GM21529 (cell line): ENCODE measurements at regions not wholly inside any gene's neighbourhood (a gene's known extent, or its start where the extent isn't known, plus 50 kb on each side); places are given as distances from the start of the nearest gene placed in this dataset.

Experiments
- ATAC-seq: cut with Tn5 transposase; IDR thresholded peaks from one replicate; pipeline ENCODE4 v1.9.1; 2021; ENCODE audit not compliant: unreplicated experiment

- ATAC-seq, result no peak
Measured at GRCh38 chr15:91549581-91549980, 303.9 kb upstream of the SLCO3A1 start.

- no peak for ATAC-seq
Measured at GRCh38 chr15:91552555-91552954, 301.0 kb upstream of the SLCO3A1 start.

GRCh38 chr15:91553196-91553854 lies 300.2 kb upstream of the SLCO3A1 start:
- ATAC-seq, result no peak

- ATAC-seq, result no peak
Measured at GRCh38 chr15:91555312-91555711, 298.2 kb upstream of the SLCO3A1 start.

GRCh38 chr15:91556926-91557325 lies 296.6 kb upstream of the SLCO3A1 start:
- no peak for ATAC-seq

- ATAC-seq, result no peak
Measured at GRCh38 chr15:91559066-91559465, 294.4 kb upstream of the SLCO3A1 start.

- no peak for ATAC-seq
Measured at GRCh38 chr15:91561371-91562100, 292.0 kb upstream of the SLCO3A1 start.

GRCh38 chr15:91562698-91563097 lies 290.8 kb upstream of the SLCO3A1 start:
- ATAC-seq, result no peak

GRCh38 chr15:91564631-91565030 lies 288.9 kb upstream of the SLCO3A1 start:
- no peak for ATAC-seq

- no peak for ATAC-seq
Measured at GRCh38 chr15:91566141-91566540, 287.4 kb upstream of the SLCO3A1 start.

- ATAC-seq, result no peak
Measured at GRCh38 chr15:91568036-91568435, 285.5 kb upstream of the SLCO3A1 start.

- no peak for ATAC-seq
Measured at GRCh38 chr15:91572110-91572509, 281.4 kb upstream of the SLCO3A1 start.

- no peak for ATAC-seq
Measured at GRCh38 chr15:91576096-91576495, 277.4 kb upstream of the SLCO3A1 start.

- ATAC-seq, result no peak
Measured at GRCh38 chr15:91578511-91578910, 275.0 kb upstream of the SLCO3A1 start.

GRCh38 chr15:91584895-91585294 lies 268.6 kb upstream of the SLCO3A1 start:
- ATAC-seq, result no peak

- ATAC-seq, result no peak
Measured at GRCh38 chr15:91586560-91586959, 266.9 kb upstream of the SLCO3A1 start.

- ATAC-seq, result no peak
Measured at GRCh38 chr15:91589360-91589759, 264.1 kb upstream of the SLCO3A1 start.

GRCh38 chr15:91592567-91592966 lies 260.9 kb upstream of the SLCO3A1 start:
- no peak for ATAC-seq

GRCh38 chr15:91593067-91593466 lies 260.4 kb upstream of the SLCO3A1 start:
- ATAC-seq, result no peak

- no peak for ATAC-seq
Measured at GRCh38 chr15:91593653-91594052, 259.9 kb upstream of the SLCO3A1 start.

GRCh38 chr15:91599261-91599660 lies 254.2 kb upstream of the SLCO3A1 start:
- no peak for ATAC-seq

GRCh38 chr15:91603384-91604080 lies 250.0 kb upstream of the SLCO3A1 start:
- no peak for ATAC-seq
